Body of pancreas (tissue), 4 donors: ENCODE measurements at regions not wholly inside any gene's neighbourhood (a gene's known extent, or its start where the extent isn't known, plus 50 kb on each side); places are given as distances from the start of the nearest gene placed in this dataset.

ENCODE experiments used
- ATAC-seq: fragments of 150-250 bp; one replicate; pipeline ENCODE4 v1.9.1; 2016
- DNase-seq, 4 donors: peaks; one replicate each; pipeline ENCODE4 v3.0.0-alpha.2; 2019
- H3K27ac ChIP-seq, 4 donors: fragments of 200-600 bp; sonication (generic); 1 replicate in 3 of 4; 2 replicates in 1 of 4; pipeline versions ENCODE4 v1.5.1 to v1.6.1; 2016 to 2019; ENCODE audit warnings: mild to moderate bottlenecking in 1 of 4, mixed read lengths in 1 of 4, moderate library complexity in 1 of 4
- H3K27me3 ChIP-seq, 2 donors: fragments of 200-600 bp; sonication (generic); one replicate each; pipeline ENCODE4 v1.6.0; 2016; ENCODE audit warnings: mild to moderate bottlenecking in 1 of 2
- H3K36me3 ChIP-seq, 2 donors: fragments of 200-600 bp; sonication (generic); replicated peaks in 1 of 2; 2 replicates each; pipeline ENCODE4 v1.5.1; 2016; ENCODE audit warnings: low read depth in 2 of 2; ENCODE audit not compliant: insufficient read depth in 1 of 2
- H3K4me1 ChIP-seq: fragments of 200-600 bp; sonication (generic); one replicate; pipeline ENCODE4 v1.6.0; 2016
- H3K4me3 ChIP-seq, 2 donors: fragments of 200-600 bp; sonication (generic); 1 replicate in 1 of 2; 2 replicates in 1 of 2; pipeline ENCODE4 v1.5.1; 2016 to 2019
- H3K9me3 ChIP-seq, 3 donors: fragments of 200-600 bp; sonication (generic); 1 replicate in 2 of 3; 2 replicates in 1 of 3; pipeline ENCODE4 v1.5.1; 2016
- CTCF ChIP-seq, 7 experiments: fragments of 450-650 bp in 4 of 7; fragments of 200-600 bp in 3 of 7; sonication (generic) in 3 of 7; IDR thresholded peaks; one replicate each; pipeline ENCODE4 v1.5.1; 2016 to 2019; ENCODE audit warnings: antibody characterized with exemption in 7 of 7
- POLR2A ChIP-seq, 3 donors: fragments of 450-650 bp; IDR thresholded peaks; one replicate each; pipeline ENCODE4 v1.6.1; 2016; ENCODE audit warnings: antibody characterized with exemption in 3 of 3, mild to moderate bottlenecking in 2 of 3
- WGBS, 2 donors: methylation state at CpG; one replicate each; pipeline ENCODE4 v1.1.5; 2017; 5-methylcytosine and 5-hydroxymethylcytosine counted together
- intact Hi-C: fragments of 100-400 bp; cut with DNase I; formaldehyde crosslinking; loops from one replicate; pipeline ENCODE4 v1.15.1; 2023

DNA sequence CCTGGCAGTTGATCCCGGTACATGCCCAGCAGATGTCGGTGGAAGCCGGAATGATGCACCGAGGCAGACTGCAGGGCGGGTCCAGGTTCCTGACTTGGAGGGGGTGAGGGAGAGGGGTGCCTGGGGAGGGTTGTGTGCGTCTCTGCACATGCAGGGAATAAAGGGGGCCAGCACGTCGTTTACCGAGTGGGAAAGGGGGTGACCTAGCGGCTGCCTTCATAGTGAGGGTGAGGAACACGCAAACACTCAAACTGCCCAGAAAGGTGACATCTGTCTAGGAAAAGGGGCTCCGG is 801.7 kb downstream of the TBC1D22A start:
- Histone ChIP-seq H3K4me3 (no peak overlapping the region), H3K4me1 (no peaks in the 10 kb centered on the region), H3K27me3 (no peaks in the 10 kb centered on the region), H3K27ac (no peak overlapping the region), H3K9me3 (no peaks in the 10 kb centered on the region), H3K36me3 (no peaks in the 10 kb centered on the region)
- TF ChIP-seq POLR2A (IDR thresholded peaks at IDR 0.05) (no peak), CTCF (IDR thresholded peaks at IDR 0.05) (no peak)
- intact Hi-C loops, result no loop called here
- 60 to 65% methylated on average over 12 of the region's 12 CpGs for WGBS, 2 donors
- DNase-seq, result no peak
- ATAC-seq, result no peak

GRCh38 chr22:47563406-47564157 is 801.1 kb downstream of the TBC1D22A start:
- DNase-seq, result no peak
- no peak overlapping the region for H3K4me3 ChIP-seq
- H3K9me3 ChIP-seq, result no peaks in the 10 kb centered on the region
- no peaks in the 10 kb centered on the region for H3K4me1 ChIP-seq
- H3K27ac ChIP-seq, result no peak overlapping the region
- TF ChIP-seq CTCF (IDR thresholded peaks at IDR 0.05) (no peak), POLR2A (IDR thresholded peaks at IDR 0.05) (no peak)
- no peaks in the 10 kb centered on the region for H3K36me3 ChIP-seq
- intact Hi-C loops, result no loop called here
- H3K27me3 ChIP-seq, result no peaks in the 10 kb centered on the region
- ATAC-seq, result no peak
- 61 to 71% methylated on average over 18 to 21 of the region's 21 CpGs for WGBS, 2 donors

GRCh38 chr22:47561766-47562165 is 799.3 kb downstream of the TBC1D22A start:
- Histone ChIP-seq H3K4me3 (no peak overlapping the region), H3K36me3 (no peaks in the 10 kb centered on the region), H3K27me3 (no peaks in the 10 kb centered on the region), H3K9me3 (no peaks in the 10 kb centered on the region), H3K4me1 (no peaks in the 10 kb centered on the region), H3K27ac (no peak overlapping the region)
- DNase-seq (no peak), ATAC-seq (no peak)
- intact Hi-C loops, result no loop called here
- WGBS, 2 donors, result 55 to 62% methylated on average over 5 of the region's 5 CpGs
- no peak for TF ChIP-seq CTCF (IDR thresholded peaks at IDR 0.05)
- no peak for TF ChIP-seq POLR2A (IDR thresholded peaks at IDR 0.05)

DNA sequence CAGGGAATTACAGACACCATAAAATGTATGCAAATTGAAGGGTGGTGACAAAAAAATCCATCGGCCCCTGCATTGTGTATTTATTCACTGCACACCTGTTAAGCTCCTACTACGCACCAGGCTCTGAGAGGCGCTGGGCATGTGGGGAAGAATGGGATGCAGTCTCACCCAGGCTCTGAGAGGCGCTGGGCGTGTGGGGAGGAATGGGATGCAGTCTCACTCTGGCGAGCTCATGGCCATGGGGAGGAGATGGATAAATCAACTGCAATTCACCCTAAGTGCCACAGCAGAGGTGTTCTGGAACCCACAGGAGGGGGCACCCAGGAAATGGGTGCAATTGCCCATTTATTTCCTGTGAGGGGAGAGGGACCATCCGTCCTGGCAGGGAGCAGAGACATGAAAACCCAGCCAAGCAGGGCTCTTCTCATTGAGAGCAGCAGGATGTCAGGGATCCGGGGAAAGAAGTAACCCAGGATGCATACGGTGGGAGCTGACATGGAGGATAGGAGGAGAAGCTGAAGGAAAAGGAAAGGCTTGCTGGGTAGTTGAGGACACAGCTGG is 798.7 kb downstream of the TBC1D22A start:
- no peak overlapping the region for H3K27ac ChIP-seq
- no peaks in the 10 kb centered on the region for H3K27me3 ChIP-seq
- H3K4me3 ChIP-seq, result no peak overlapping the region
- no peaks in the 10 kb centered on the region for H3K4me1 ChIP-seq
- intact Hi-C loops, result no loop called here
- ATAC-seq (no peak), DNase-seq (no peak)
- no peaks in the 10 kb centered on the region for H3K36me3 ChIP-seq
- WGBS, 2 donors, result 62% methylated on average over 9 of the region's 9 CpGs
- no peak for TF ChIP-seq POLR2A (IDR thresholded peaks at IDR 0.05)
- TF ChIP-seq CTCF (IDR thresholded peaks at IDR 0.05), result no peak
- H3K9me3 ChIP-seq, result no peaks in the 10 kb centered on the region
